Thyroid gland (tissue), 4 donors: ENCODE measurements at regions not wholly inside any gene's neighbourhood (a gene's known extent, or its start where the extent isn't known, plus 50 kb on each side); places are given as distances from the start of the nearest gene placed in this dataset.

Source experiments
- POLR2A ChIP-seq, 2 donors: fragments of 450-650 bp; IDR thresholded peaks; one replicate each; pipeline ENCODE4 v1.6.1; 2017; ENCODE audit warnings: antibody characterized with exemption in 2 of 2, mild to moderate bottlenecking in 2 of 2, moderate library complexity in 1 of 2
- TF ChIP-seq, protein P1 (sequence below), 6 experiments: fragments of 200-600 bp in 3 of 6; fragments of 450-650 bp in 3 of 6; sonication (generic) in 3 of 6; IDR thresholded peaks; one replicate each; pipeline ENCODE4 v1.5.1; 2016 to 2019; ENCODE audit warnings: antibody characterized with exemption in 6 of 6, mild to moderate bottlenecking in 2 of 6, inconsistent platforms in 1 of 6, moderate library complexity in 1 of 6

DNA sequence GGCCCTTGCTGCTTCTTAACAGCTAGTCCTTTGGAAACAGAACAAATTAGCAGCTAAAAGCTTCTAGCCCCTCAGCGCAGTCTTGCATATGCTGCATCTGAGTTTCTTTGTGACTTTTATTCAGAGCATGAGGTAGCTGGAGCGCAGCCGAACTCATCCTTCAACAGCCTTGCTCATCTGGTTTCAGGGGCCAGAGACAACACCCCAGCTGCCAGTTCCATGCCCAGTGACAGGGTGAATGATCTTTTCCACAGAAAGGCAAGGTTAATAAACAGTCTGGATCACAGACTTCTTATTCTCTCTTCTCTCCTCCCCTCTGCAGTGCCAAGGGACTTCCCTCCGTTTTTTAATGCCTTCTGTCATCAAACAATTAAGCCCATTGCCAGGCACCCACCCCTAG lies 216.6 kb upstream of the INTU start:
- no peak for TF ChIP-seq POLR2A (IDR thresholded peaks at IDR 0.05)
- TF ChIP-seq, protein P1, sequence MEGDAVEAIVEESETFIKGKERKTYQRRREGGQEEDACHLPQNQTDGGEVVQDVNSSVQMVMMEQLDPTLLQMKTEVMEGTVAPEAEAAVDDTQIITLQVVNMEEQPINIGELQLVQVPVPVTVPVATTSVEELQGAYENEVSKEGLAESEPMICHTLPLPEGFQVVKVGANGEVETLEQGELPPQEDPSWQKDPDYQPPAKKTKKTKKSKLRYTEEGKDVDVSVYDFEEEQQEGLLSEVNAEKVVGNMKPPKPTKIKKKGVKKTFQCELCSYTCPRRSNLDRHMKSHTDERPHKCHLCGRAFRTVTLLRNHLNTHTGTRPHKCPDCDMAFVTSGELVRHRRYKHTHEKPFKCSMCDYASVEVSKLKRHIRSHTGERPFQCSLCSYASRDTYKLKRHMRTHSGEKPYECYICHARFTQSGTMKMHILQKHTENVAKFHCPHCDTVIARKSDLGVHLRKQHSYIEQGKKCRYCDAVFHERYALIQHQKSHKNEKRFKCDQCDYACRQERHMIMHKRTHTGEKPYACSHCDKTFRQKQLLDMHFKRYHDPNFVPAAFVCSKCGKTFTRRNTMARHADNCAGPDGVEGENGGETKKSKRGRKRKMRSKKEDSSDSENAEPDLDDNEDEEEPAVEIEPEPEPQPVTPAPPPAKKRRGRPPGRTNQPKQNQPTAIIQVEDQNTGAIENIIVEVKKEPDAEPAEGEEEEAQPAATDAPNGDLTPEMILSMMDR (IDR thresholded peaks at IDR 0.05): no peak
